Epithelial cell of esophagus (primary cell): ENCODE measurements at regions not wholly inside any gene's neighbourhood (a gene's known extent, or its start where the extent isn't known, plus 50 kb on each side); places are given as distances from the start of the nearest gene placed in this dataset.

ENCODE experiments used
- DNase-seq: peaks from one replicate; pipeline ENCODE4 v3.0.0; 2010; ENCODE audit warnings: low read depth
- H3K4me3 ChIP-seq: 2 replicates; pipeline ENCODE4 v1.5.1; 2011; ENCODE audit warnings: mild to moderate bottlenecking, low read length, control low read depth
- TF ChIP-seq, protein P1 (sequence below): IDR thresholded peaks from 2 replicates; pipeline ENCODE4 v1.5.1; 2011; ENCODE audit warnings: low read depth, mild to moderate bottlenecking, low read length, control low read depth, inconsistent platforms; ENCODE audit not compliant: insufficient read depth; ENCODE audit errors: missing control alignments

DNA sequence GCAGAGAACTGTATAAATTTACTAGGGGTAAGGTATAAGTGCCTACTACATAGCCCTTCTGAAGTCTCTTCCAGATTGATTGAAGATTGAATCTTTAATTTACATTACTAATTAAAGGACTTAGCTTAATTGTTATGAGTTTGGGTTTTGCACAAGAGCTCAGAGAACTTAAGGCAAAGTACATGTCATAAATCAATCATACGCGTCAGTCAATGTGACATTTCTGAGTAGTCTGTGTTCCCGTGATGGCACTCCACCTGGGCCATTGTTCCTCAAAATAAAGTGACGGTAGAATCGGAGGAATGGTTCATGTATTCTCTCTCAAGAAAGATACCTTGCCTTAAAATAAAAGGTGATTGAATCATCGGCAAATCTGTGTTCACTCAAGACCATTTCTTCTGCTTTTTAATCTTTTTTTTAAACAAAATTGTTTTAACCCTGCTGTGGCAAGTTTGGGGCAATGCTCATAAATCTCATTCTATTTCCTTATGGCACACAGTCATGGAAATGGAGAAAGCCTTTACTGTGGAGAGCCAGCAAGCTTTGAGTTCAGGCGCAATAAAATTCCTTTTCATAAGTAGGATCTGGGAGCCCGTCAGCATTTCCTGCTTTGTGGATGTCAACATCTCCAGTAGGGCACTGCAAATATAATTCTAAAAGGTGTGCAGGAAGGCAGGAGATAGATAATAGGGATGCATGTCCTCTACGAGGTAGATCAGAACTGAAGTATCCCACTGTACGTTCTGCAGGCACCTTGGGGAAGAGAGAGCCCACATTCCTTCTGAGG is 427.4 kb downstream of the GATA3 start:
- no peak overlapping the region for H3K4me3 ChIP-seq
- no peak for DNase-seq
- TF ChIP-seq, protein P1, sequence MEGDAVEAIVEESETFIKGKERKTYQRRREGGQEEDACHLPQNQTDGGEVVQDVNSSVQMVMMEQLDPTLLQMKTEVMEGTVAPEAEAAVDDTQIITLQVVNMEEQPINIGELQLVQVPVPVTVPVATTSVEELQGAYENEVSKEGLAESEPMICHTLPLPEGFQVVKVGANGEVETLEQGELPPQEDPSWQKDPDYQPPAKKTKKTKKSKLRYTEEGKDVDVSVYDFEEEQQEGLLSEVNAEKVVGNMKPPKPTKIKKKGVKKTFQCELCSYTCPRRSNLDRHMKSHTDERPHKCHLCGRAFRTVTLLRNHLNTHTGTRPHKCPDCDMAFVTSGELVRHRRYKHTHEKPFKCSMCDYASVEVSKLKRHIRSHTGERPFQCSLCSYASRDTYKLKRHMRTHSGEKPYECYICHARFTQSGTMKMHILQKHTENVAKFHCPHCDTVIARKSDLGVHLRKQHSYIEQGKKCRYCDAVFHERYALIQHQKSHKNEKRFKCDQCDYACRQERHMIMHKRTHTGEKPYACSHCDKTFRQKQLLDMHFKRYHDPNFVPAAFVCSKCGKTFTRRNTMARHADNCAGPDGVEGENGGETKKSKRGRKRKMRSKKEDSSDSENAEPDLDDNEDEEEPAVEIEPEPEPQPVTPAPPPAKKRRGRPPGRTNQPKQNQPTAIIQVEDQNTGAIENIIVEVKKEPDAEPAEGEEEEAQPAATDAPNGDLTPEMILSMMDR = no peak

DNA sequence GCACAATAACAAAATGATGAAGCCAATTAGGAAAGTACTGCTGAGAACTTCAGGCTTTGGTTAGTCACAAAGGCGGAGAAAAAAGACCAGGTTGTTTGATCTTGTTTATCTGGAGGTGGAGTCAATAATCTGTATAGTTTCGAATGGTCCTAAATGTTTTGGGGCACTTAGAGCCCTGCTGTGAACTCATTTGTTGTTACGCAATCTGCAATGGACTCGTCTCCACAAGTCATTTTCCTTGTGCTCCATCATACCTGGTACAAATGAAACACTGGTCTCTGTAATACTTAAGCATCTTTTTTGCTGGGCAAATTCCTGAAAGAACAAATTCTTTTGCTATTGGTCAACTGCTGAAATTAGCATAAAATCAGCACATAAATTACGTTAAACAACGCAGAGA is 430.5 kb downstream of the GATA3 start:
- TF ChIP-seq, protein P1 = no peak
- peak; percentile 65 for DNase-seq
- H3K4me3 ChIP-seq = no peak overlapping the region

DNA sequence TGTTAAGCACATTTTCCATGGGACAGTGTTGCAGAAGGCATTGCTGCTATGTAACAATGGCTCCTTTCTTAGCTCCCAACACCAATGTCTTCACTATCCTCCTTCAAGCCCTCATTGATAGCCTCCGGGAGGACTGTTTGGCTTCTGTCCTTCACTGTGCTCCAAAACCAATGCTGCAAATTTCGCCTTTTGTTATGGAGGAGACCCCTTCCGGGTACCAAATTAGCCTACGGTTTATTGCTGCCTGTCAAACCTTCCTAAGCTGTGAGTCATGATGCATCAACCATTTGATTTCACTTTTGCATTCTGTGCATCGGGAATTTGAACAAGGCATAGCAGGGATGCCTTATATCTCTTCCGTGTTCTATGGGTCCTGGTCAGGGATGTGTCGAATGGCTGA is 432.9 kb downstream of the GATA3 start:
- TF ChIP-seq, protein P1 = no peak
- H3K4me3 ChIP-seq = no peak overlapping the region
- no peak for DNase-seq

DNA sequence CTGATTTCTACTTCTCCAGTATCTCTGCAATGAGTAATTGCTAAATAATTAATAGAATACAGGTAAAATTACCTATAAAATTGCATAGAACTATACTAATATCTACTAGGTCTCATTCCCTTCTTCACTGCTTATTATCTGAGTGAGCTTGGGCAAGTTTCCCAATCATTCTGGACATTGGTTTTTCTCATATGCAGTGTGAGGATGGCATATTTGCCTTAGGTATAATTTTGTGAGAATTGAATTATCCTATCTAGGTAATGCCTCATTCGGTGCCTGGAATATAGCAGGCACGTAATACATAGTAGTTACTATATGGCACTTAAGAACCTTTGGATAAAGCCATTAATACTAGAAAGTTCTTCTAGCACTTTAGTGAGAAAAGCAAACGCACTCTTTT is 434.7 kb downstream of the GATA3 start:
- TF ChIP-seq, protein P1 = no peak
- H3K4me3 ChIP-seq = no peak overlapping the region

DNA sequence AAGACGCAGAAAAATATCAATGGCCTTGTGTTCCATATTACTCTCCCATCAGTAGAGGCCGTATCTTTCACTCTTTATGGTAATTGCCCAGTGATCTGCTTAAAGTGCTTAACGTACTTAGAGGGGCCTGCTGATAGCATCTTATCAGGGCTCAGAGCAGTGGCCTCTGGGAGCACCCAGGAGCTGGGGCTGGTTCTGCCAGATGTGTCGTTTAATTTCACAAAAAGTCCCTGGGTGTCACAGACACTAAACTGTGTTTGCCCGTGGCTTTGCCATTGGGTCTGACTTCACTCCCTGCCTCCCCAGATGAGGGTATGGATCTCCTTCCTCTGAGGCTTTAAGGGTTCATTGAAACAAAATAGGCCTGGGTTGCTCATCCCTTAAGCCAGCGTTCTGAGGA is 435.3 kb downstream of the GATA3 start:
- H3K4me3 ChIP-seq = no peak overlapping the region
- TF ChIP-seq, protein P1 = no peak
- no peak for DNase-seq

More for the DNA sequence above, 434.7 kb downstream of the GATA3 start:
- DNase-seq = no peak

DNA sequence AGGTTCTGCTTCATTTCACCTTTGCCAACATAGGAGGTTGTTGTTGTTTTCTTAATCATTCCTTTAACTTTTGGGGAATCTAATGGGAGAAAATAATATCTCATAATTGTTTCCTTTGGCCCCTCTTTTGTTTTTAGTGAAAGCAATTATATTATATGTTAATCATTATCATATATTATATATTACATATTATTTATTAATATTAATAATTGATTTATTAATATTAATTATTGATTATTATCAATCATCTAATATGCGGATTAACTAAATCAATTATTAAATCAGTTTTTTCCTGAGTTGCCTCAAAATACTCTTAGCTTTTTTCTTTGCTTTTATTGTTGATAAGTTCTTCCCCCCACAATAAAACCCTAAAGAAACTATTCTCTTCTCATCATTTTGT is 443.8 kb downstream of the GATA3 start:
- TF ChIP-seq, protein P1 = no peak
- H3K4me3 ChIP-seq = no peak overlapping the region
- DNase-seq = no peak

DNA sequence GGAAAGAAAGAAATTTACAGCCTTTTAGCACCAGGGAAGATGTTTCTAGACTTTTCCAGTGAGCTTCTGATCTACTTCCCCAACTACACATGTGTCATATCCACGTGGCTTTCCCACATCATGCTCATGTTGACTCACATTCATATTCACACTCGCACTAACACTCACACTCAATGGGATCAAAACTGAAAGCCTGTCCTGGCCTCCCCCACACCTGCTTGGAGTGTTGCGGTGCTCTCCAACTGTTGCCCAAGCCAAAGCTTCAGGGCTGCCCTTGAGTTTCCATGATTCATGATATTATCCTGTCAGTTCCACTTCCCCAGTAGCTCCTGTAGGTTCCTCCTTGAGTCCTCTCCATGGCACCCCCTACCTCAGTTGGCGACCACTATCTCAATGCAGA is 444.4 kb downstream of the GATA3 start:
- DNase-seq = peak; percentile 62
- TF ChIP-seq, protein P1 = no peak
- no peak overlapping the region for H3K4me3 ChIP-seq
